ENCODE measurements at regions not wholly inside any gene's neighbourhood (a gene's known extent, or its start where the extent isn't known, plus 50 kb on each side); places are given as distances from the start of the nearest gene placed in this dataset.

GRCh38 chr4:27387711-27388110, 527.1 kb downstream of the STIM2 start:
- no peak for DNase-seq
- WGBS, 3 donors, result 59 to 75% (median 67%) methylated on average over 1 of the region's 1 CpG
- no peaks in the 10 kb centered on the region for H3K36me3 ChIP-seq (ENCODE audit: control insufficient read depth in 3 of 3, insufficient read depth in 2 of 3, low read depth in 1 of 3, low read length in 3 of 3)
- H3K4me1 ChIP-seq (ENCODE audit: control insufficient read depth in 3 of 3, insufficient read depth in 2 of 3, low read depth in 1 of 3, low read length in 2 of 3), result no peaks in the 10 kb centered on the region
- H3K27ac ChIP-seq (ENCODE audit: low read depth in 1 of 3, low read length in 2 of 3), result no peak overlapping the region
- H3K9me3 ChIP-seq (ENCODE audit: control insufficient read depth in 2 of 2, insufficient read depth in 1 of 2, low read depth in 1 of 2, low read length in 1 of 2), result no peaks in the 10 kb centered on the region
- no peak for FAIRE-seq
- no peaks in the 10 kb centered on the region for H3K27me3 ChIP-seq (ENCODE audit: control insufficient read depth in 3 of 3, insufficient read depth in 3 of 3, low read length in 3 of 3)
- H3K4me3 ChIP-seq (ENCODE audit: low read depth in 1 of 3, low read length in 3 of 3), result no peak overlapping the region

GRCh38 chr4:27397886-27398285, 537.2 kb downstream of the STIM2 start:
- FAIRE-seq, result no peak
- Histone ChIP-seq H3K27me3 (ENCODE audit: control insufficient read depth in 3 of 3, insufficient read depth in 3 of 3, low read length in 3 of 3) (no peaks in the 10 kb centered on the region), H3K4me3 (ENCODE audit: low read depth in 1 of 3, low read length in 3 of 3) (no peak overlapping the region), H3K36me3 (ENCODE audit: control insufficient read depth in 3 of 3, insufficient read depth in 2 of 3, low read depth in 1 of 3, low read length in 3 of 3) (no peaks in the 10 kb centered on the region), H3K4me1 (ENCODE audit: control insufficient read depth in 3 of 3, insufficient read depth in 2 of 3, low read depth in 1 of 3, low read length in 2 of 3) (no peaks in the 10 kb centered on the region), H3K9me3 (ENCODE audit: control insufficient read depth in 2 of 2, insufficient read depth in 1 of 2, low read depth in 1 of 2, low read length in 1 of 2) (peaks cover 0 to 2% of the 10 kb centered on the region in 2 donors), H3K27ac (ENCODE audit: low read depth in 1 of 3, low read length in 2 of 3) (no peak overlapping the region)
- 49 to 62% (median 52%) methylated on average over 1 of the region's 1 CpG for WGBS, 3 donors
- DNase-seq, result no peak

DNA sequence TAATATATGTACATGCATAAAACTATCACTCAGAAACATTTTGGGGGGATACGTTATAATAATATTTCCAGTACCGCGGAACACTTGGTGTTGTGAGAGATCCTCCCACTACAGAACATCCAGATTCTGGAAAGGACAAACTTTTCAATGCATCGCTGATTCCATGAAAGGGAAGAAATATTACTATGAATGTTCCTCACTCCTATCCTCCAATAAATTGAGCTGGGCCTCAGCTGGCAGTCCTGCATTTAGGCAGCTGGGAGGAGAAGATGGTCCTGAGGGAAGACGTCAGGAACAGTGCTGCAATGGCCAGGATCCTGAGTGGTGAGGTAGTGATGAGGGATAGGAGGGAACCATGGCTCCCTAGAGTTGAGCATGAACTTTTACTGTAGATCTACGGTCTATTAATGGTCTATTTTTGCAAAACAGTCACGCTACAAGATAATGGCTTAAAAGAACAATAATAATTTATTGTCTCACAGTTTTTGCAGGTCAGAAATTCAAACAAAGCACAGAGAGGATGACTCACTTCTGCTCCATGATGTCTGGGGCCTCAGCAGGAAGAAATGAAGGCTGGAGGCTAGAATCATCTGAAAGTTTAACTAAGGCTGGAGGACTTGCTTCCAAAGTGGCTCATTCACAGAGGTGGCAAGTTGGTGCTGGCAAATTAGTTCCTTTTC, 538.1 kb downstream of the STIM2 start:
- Histone ChIP-seq H3K36me3 (ENCODE audit: control insufficient read depth in 3 of 3, insufficient read depth in 2 of 3, low read depth in 1 of 3, low read length in 3 of 3) (no peaks in the 10 kb centered on the region), H3K9me3 (ENCODE audit: control insufficient read depth in 2 of 2, insufficient read depth in 1 of 2, low read depth in 1 of 2, low read length in 1 of 2) (peaks cover 0 to 2% of the 10 kb centered on the region in 2 donors), H3K4me1 (ENCODE audit: control insufficient read depth in 3 of 3, insufficient read depth in 2 of 3, low read depth in 1 of 3, low read length in 2 of 3) (no peaks in the 10 kb centered on the region), H3K27ac (ENCODE audit: low read depth in 1 of 3, low read length in 2 of 3) (no peak overlapping the region), H3K27me3 (ENCODE audit: control insufficient read depth in 3 of 3, insufficient read depth in 3 of 3, low read length in 3 of 3) (no peaks in the 10 kb centered on the region), H3K4me3 (ENCODE audit: low read depth in 1 of 3, low read length in 3 of 3) (no peak overlapping the region)
- FAIRE-seq (no peak), DNase-seq (no peak)
- WGBS, 3 donors, result 87 to 88% (median 88%) methylated on average over 7 of the region's 7 CpGs

DNA sequence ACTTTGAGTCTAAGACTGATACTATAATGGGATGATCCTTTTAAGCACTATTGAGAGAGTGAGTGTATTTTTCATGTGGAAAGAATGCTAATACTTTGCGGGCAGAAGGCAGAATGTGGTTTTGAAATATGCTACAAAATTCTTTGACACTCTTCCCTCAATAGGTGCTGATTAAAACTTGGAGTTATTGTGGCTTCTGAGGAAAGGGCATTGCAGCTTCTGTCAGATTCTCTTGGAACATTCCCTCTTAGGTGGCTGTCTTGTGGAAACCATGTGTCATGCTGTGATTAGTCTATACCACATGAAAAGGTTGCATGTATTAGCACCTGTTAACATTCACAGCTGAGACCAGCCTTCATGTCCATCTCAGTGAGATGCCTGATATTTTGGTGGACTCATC, 547.0 kb downstream of the STIM2 start:
- no peaks in the 10 kb centered on the region for H3K4me1 ChIP-seq (ENCODE audit: control insufficient read depth in 3 of 3, insufficient read depth in 2 of 3, low read depth in 1 of 3, low read length in 2 of 3)
- FAIRE-seq, result no peak
- H3K36me3 ChIP-seq (ENCODE audit: control insufficient read depth in 3 of 3, insufficient read depth in 2 of 3, low read depth in 1 of 3, low read length in 3 of 3), result no peaks in the 10 kb centered on the region
- no peak overlapping the region for H3K27ac ChIP-seq (ENCODE audit: low read depth in 1 of 3, low read length in 2 of 3)
- DNase-seq, result no peak
- 79 to 90% (median 87%) methylated on average over 1 of the region's 1 CpG for WGBS, 3 donors
- H3K27me3 ChIP-seq (ENCODE audit: control insufficient read depth in 3 of 3, insufficient read depth in 3 of 3, low read length in 3 of 3), result no peaks in the 10 kb centered on the region
- H3K4me3 ChIP-seq (ENCODE audit: low read depth in 1 of 3, low read length in 3 of 3), result no peak overlapping the region
- no peaks in the 10 kb centered on the region for H3K9me3 ChIP-seq (ENCODE audit: control insufficient read depth in 2 of 2, insufficient read depth in 1 of 2, low read depth in 1 of 2, low read length in 1 of 2)

DNA sequence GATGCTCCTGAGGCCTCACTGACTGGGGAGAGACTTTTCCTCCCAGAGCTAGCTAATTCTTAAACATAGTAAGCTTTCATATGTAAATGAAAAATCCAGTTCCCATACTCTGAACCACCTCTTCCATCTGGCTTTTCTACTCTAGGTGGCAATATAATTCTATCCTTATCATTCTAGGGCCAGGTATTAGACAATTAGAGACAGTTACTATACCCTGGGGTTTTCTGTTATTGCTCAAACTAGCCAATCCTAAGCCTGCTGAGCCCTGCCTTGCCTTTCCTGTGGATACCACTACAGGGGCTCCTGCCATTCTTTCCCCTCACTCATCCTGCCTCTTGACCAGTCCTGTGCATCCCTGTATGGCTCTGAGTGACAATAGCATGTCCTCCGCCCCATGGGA, 552.0 kb downstream of the STIM2 start:
- Histone ChIP-seq H3K27ac (ENCODE audit: low read depth in 1 of 3, low read length in 2 of 3) (no peak overlapping the region), H3K9me3 (ENCODE audit: control insufficient read depth in 2 of 2, insufficient read depth in 1 of 2, low read depth in 1 of 2, low read length in 1 of 2) (peaks cover 0 to 3% of the 10 kb centered on the region in 2 donors), H3K4me1 (ENCODE audit: control insufficient read depth in 3 of 3, insufficient read depth in 2 of 3, low read depth in 1 of 3, low read length in 2 of 3) (no peaks in the 10 kb centered on the region), H3K36me3 (ENCODE audit: control insufficient read depth in 3 of 3, insufficient read depth in 2 of 3, low read depth in 1 of 3, low read length in 3 of 3) (no peaks in the 10 kb centered on the region), H3K27me3 (ENCODE audit: control insufficient read depth in 3 of 3, insufficient read depth in 3 of 3, low read length in 3 of 3) (no peaks in the 10 kb centered on the region), H3K4me3 (ENCODE audit: low read depth in 1 of 3, low read length in 3 of 3) (no peak overlapping the region)
- FAIRE-seq (no peak), DNase-seq (no peak)
- WGBS, 3 donors, result 75 to 96% (median 94%) methylated on average over 1 of the region's 1 CpG

DNA sequence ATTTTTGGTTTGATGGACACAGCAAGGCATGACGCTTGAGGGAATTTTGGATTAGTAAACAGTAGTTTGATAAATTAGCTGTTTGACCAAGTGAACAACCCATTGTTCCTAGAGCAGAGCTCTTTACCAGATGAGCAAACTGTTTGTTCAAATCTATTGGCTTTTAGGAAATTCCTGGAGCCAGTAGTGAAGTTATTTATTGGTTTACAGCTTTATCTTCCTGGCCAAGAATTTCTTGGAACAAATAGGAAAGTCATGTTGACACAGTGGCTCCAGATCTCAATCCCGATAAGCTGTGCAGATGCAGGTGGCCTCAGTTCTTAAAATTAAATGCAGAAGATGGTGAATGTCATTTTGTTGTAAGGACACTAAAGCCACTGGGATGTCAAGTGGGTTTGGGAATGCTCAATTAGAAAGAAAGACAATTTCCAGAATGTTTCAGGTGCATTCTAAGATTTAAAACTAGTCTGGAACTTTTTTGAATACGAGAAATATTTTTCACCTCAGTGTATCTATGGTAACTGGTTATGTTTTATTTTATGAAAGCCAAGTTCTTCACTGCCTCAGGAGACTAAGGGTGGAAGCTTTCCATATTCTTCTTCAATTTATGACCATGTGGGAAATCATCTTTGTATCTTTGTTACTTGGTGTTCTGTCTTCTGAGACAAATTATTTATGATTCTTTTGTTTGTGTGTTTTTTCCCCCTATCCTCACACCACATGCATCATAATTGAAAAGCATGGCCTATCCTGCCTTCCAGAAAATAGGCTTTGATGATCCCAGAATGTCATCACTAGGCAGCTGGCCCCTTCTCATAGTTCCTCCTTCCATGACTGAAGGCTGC, 554.5 kb downstream of the STIM2 start:
- H3K27me3 ChIP-seq (ENCODE audit: control insufficient read depth in 3 of 3, insufficient read depth in 3 of 3, low read length in 3 of 3), result no peaks in the 10 kb centered on the region
- H3K27ac ChIP-seq (ENCODE audit: low read depth in 1 of 3, low read length in 2 of 3), result no peak overlapping the region
- peaks cover 0 to 3% of the 10 kb centered on the region in 2 donors for H3K9me3 ChIP-seq (ENCODE audit: control insufficient read depth in 2 of 2, insufficient read depth in 1 of 2, low read depth in 1 of 2, low read length in 1 of 2)
- no peak for DNase-seq
- H3K4me3 ChIP-seq (ENCODE audit: low read depth in 1 of 3, low read length in 3 of 3), result no peak overlapping the region
- H3K4me1 ChIP-seq (ENCODE audit: control insufficient read depth in 3 of 3, insufficient read depth in 2 of 3, low read depth in 1 of 3, low read length in 2 of 3), result no peaks in the 10 kb centered on the region
- no peak for FAIRE-seq
- WGBS, 3 donors, result 30 to 36% (median 31%) methylated on average over 3 of the region's 3 CpGs
- no peaks in the 10 kb centered on the region for H3K36me3 ChIP-seq (ENCODE audit: control insufficient read depth in 3 of 3, insufficient read depth in 2 of 3, low read depth in 1 of 3, low read length in 3 of 3)

- Histone ChIP-seq H3K27me3 (ENCODE audit: control insufficient read depth in 3 of 3, insufficient read depth in 3 of 3, low read length in 3 of 3) (no peaks in the 10 kb centered on the region), H3K4me3 (ENCODE audit: low read depth in 1 of 3, low read length in 3 of 3) (no peak overlapping the region), H3K9me3 (ENCODE audit: control insufficient read depth in 2 of 2, insufficient read depth in 1 of 2, low read depth in 1 of 2, low read length in 1 of 2) (no peaks in the 10 kb centered on the region), H3K4me1 (ENCODE audit: control insufficient read depth in 3 of 3, insufficient read depth in 2 of 3, low read depth in 1 of 3, low read length in 2 of 3) (no peaks in the 10 kb centered on the region), H3K36me3 (ENCODE audit: control insufficient read depth in 3 of 3, insufficient read depth in 2 of 3, low read depth in 1 of 3, low read length in 3 of 3) (no peaks in the 10 kb centered on the region), H3K27ac (ENCODE audit: low read depth in 1 of 3, low read length in 2 of 3) (no peak overlapping the region)
- DNase-seq, result no peak
- 19 to 59% (median 27%) methylated on average over 1 of the region's 1 CpG for WGBS, 3 donors
- FAIRE-seq, result no peak
Observed at GRCh38 chr4:27428661-27429060, 568.0 kb downstream of the STIM2 start.

DNA sequence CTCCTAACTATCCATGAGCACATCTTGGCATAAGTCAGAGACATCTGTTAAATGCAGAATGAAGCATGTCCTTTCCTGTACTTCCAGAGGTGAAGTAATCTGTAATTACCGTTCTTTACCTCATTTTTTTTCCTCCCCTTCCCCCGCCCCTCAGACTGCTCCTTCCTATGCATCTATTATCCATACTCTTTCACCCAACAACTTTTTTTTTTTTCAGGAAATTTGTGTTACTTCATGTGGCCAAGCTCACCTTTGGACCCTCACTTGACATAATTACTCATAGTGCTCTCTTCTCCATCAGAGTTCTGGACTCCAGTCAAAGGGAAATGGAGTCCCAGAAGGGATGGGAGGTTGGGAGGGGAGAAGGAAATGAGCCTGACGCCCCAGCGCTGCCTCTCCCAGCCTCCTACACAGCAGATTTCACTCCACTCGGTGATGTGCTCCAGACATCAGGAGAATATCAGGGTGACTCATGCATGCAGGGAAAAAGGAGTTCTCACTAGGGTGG, 568.8 kb downstream of the STIM2 start:
- no peak for DNase-seq
- WGBS, 3 donors, result 53 to 70% (median 60%) methylated on average over 5 of the region's 5 CpGs
- H3K4me3 ChIP-seq (ENCODE audit: low read depth in 1 of 3, low read length in 3 of 3), result no peak overlapping the region
- no peaks in the 10 kb centered on the region for H3K27me3 ChIP-seq (ENCODE audit: control insufficient read depth in 3 of 3, insufficient read depth in 3 of 3, low read length in 3 of 3)
- H3K9me3 ChIP-seq (ENCODE audit: control insufficient read depth in 2 of 2, insufficient read depth in 1 of 2, low read depth in 1 of 2, low read length in 1 of 2), result no peaks in the 10 kb centered on the region
- FAIRE-seq, result no peak
- no peaks in the 10 kb centered on the region for H3K4me1 ChIP-seq (ENCODE audit: control insufficient read depth in 3 of 3, insufficient read depth in 2 of 3, low read depth in 1 of 3, low read length in 2 of 3)
- H3K27ac ChIP-seq (ENCODE audit: low read depth in 1 of 3, low read length in 2 of 3), result no peak overlapping the region
- H3K36me3 ChIP-seq (ENCODE audit: control insufficient read depth in 3 of 3, insufficient read depth in 2 of 3, low read depth in 1 of 3, low read length in 3 of 3), result no peaks in the 10 kb centered on the region
